ENCODE measurements at regions not wholly inside any gene's neighbourhood (a gene's known extent, or its start where the extent isn't known, plus 50 kb on each side); places are given as distances from the start of the nearest gene placed in this dataset.
A peak's percentile ranks its signal among the peaks of the same experiment; 100 is the strongest.

GRCh38 chr9:107154766-107155165 is 128.3 kb upstream of the RAD23B start:
- Histone ChIP-seq H3K9me3 (ENCODE audit: severe bottlenecking) (peaks cover 2% of the 10 kb centered on the region), H3K27ac (no peak overlapping the region), H3K36me3 (no peaks in the 10 kb centered on the region), H3K4me3 (ENCODE audit: low read depth, low read length) (no peak overlapping the region), H3K27me3 (ENCODE audit: insufficient read depth, low read depth, severe bottlenecking) (no peaks in the 10 kb centered on the region)
- no peak for TF ChIP-seq CTCF (IDR thresholded peaks at IDR 0.05; ENCODE audit: low read depth, low read length)
- DNase-seq: no peak

GRCh38 chr9:107155244-107155817 is 127.7 kb upstream of the RAD23B start:
- Histone ChIP-seq H3K27me3 (ENCODE audit: insufficient read depth, low read depth, severe bottlenecking) (no peaks in the 10 kb centered on the region), H3K9me3 (ENCODE audit: severe bottlenecking) (no peaks in the 10 kb centered on the region), H3K4me3 (ENCODE audit: low read depth, low read length) (no peak overlapping the region), H3K36me3 (no peaks in the 10 kb centered on the region), H3K27ac (no peak overlapping the region)
- no peak for DNase-seq
- TF ChIP-seq CTCF (IDR thresholded peaks at IDR 0.05; ENCODE audit: low read depth, low read length): peak; percentile 36

GRCh38 chr9:107158321-107158720 is 124.8 kb upstream of the RAD23B start:
- peak; percentile 82 for DNase-seq
- H3K36me3 ChIP-seq: no peaks in the 10 kb centered on the region
- peak; percentile 89 for TF ChIP-seq CTCF (IDR thresholded peaks at IDR 0.05; ENCODE audit: low read depth, low read length)
- H3K27me3 ChIP-seq (ENCODE audit: insufficient read depth, low read depth, severe bottlenecking): no peaks in the 10 kb centered on the region
- no peak overlapping the region for H3K4me3 ChIP-seq (ENCODE audit: low read depth, low read length)
- H3K9me3 ChIP-seq (ENCODE audit: severe bottlenecking): no peaks in the 10 kb centered on the region
- H3K27ac ChIP-seq: no peak overlapping the region

- DNase-seq: peak; percentile 80
- Histone ChIP-seq H3K36me3 (no peaks in the 10 kb centered on the region), H3K27ac (peak overlapping the region; percentile 67), H3K27me3 (ENCODE audit: insufficient read depth, low read depth, severe bottlenecking) (no peaks in the 10 kb centered on the region), H3K4me3 (ENCODE audit: low read depth, low read length) (no peak overlapping the region), H3K9me3 (ENCODE audit: severe bottlenecking) (no peaks in the 10 kb centered on the region)
- TF ChIP-seq CTCF (IDR thresholded peaks at IDR 0.05; ENCODE audit: low read depth, low read length): no peak
Measured at GRCh38 chr9:107161338-107161737, 121.7 kb upstream of the RAD23B start.

- TF ChIP-seq CTCF (IDR thresholded peaks at IDR 0.05; ENCODE audit: low read depth, low read length): no peak
- no peak overlapping the region for H3K27ac ChIP-seq
- H3K36me3 ChIP-seq: no peaks in the 10 kb centered on the region
- no peaks in the 10 kb centered on the region for H3K27me3 ChIP-seq (ENCODE audit: insufficient read depth, low read depth, severe bottlenecking)
- no peak for DNase-seq
- H3K9me3 ChIP-seq (ENCODE audit: severe bottlenecking): no peaks in the 10 kb centered on the region
- H3K4me3 ChIP-seq (ENCODE audit: low read depth, low read length): no peak overlapping the region
Measured at GRCh38 chr9:107163370-107163769, 119.7 kb upstream of the RAD23B start.

- H3K27me3 ChIP-seq (ENCODE audit: insufficient read depth, low read depth, severe bottlenecking): no peaks in the 10 kb centered on the region
- DNase-seq: no peak
- no peak for TF ChIP-seq CTCF (IDR thresholded peaks at IDR 0.05; ENCODE audit: low read depth, low read length)
- H3K36me3 ChIP-seq: no peaks in the 10 kb centered on the region
- H3K9me3 ChIP-seq (ENCODE audit: severe bottlenecking): peaks cover 3% of the 10 kb centered on the region
- no peak overlapping the region for H3K4me3 ChIP-seq (ENCODE audit: low read depth, low read length)
- no peak overlapping the region for H3K27ac ChIP-seq
Measured at GRCh38 chr9:107169796-107170195, 113.3 kb upstream of the RAD23B start.

All from WERI-Rb-1 (cell line).